PFSK-1 (cell line): ENCODE measurements at regions not wholly inside any gene's neighbourhood (a gene's known extent, or its start where the extent isn't known, plus 50 kb on each side); places are given as distances from the start of the nearest gene placed in this dataset.

Experiments
- FOXP2 ChIP-seq: optimal IDR thresholded peaks from 2 replicates; pipeline ENCODE3; 2011; ENCODE audit warnings: borderline replicate concordance, control low read depth, inconsistent platforms; ENCODE audit not compliant: insufficient read depth; ENCODE audit errors: extremely low read length, extremely low read depth
- POLR2AphosphoS5 ChIP-seq: IDR thresholded peaks from 2 replicates; pipeline ENCODE4 v1.6.1; 2012; ENCODE audit warnings: low read depth, mild to moderate bottlenecking, control low read depth, low read length, moderate library complexity
- REST ChIP-seq, 2 experiments: IDR thresholded peaks; 2 replicates each; pipeline versions ENCODE4 v1.6.1 to v1.8.0; 2011 to 2012; ENCODE audit warnings: low read depth in 2 of 2, low read length in 2 of 2, control low read depth in 1 of 2, inconsistent platforms in 1 of 2, mild to moderate bottlenecking in 1 of 2, moderate library complexity in 1 of 2; ENCODE audit not compliant: insufficient read depth in 1 of 2
- SIN3A ChIP-seq: IDR thresholded peaks from 2 replicates; pipeline ENCODE4 v1.6.1; 2012; ENCODE audit warnings: mild to moderate bottlenecking, low read length, moderate library complexity, borderline replicate concordance; ENCODE audit not compliant: insufficient read depth
- TAF1 ChIP-seq: IDR thresholded peaks from 2 replicates; pipeline ENCODE4 v1.6.1; 2012; ENCODE audit warnings: low read length, control low read depth, borderline replicate concordance; ENCODE audit not compliant: insufficient read depth

- TF ChIP-seq FOXP2, result no peak
- TF ChIP-seq TAF1, result no peak
- TF ChIP-seq REST (IDR thresholded peaks at IDR 0.05; ENCODE audit: insufficient read depth in 1 of 2, low read depth in 2 of 2, low read length in 2 of 2), result no peak
- no peak for TF ChIP-seq POLR2AphosphoS5
- TF ChIP-seq SIN3A, result no peak
Measured at GRCh38 chr10:58898854-58899573, 277.4 kb upstream of the PHYHIPL start.

- no peak for TF ChIP-seq REST (IDR thresholded peaks at IDR 0.05; ENCODE audit: insufficient read depth in 1 of 2, low read depth in 2 of 2, low read length in 2 of 2)
- TF ChIP-seq POLR2AphosphoS5, result no peak
- TF ChIP-seq TAF1, result no peak
- no peak for TF ChIP-seq FOXP2
- TF ChIP-seq SIN3A, result no peak
Measured at GRCh38 chr10:58901092-58901646, 275.3 kb upstream of the PHYHIPL start.

GRCh38 chr10:58903071-58903470 is 273.4 kb upstream of the PHYHIPL start:
- TF ChIP-seq POLR2AphosphoS5, result no peak
- TF ChIP-seq TAF1, result no peak
- TF ChIP-seq SIN3A, result no peak

GRCh38 chr10:58909881-58910280 is 266.6 kb upstream of the PHYHIPL start:
- TF ChIP-seq TAF1 (no peak), FOXP2 (no peak), SIN3A (no peak), REST (IDR thresholded peaks at IDR 0.05; ENCODE audit: insufficient read depth in 1 of 2, low read depth in 2 of 2, low read length in 2 of 2) (no peak), POLR2AphosphoS5 (no peak)

GRCh38 chr10:58913717-58914116 is 262.7 kb upstream of the PHYHIPL start:
- TF ChIP-seq TAF1 (no peak), SIN3A (no peak), REST (IDR thresholded peaks at IDR 0.05; ENCODE audit: insufficient read depth in 1 of 2, low read depth in 2 of 2, low read length in 2 of 2) (no peak), POLR2AphosphoS5 (no peak), FOXP2 (no peak)
